ENCODE measurements at regions not wholly inside any gene's neighbourhood (a gene's known extent, or its start where the extent isn't known, plus 50 kb on each side); places are given as distances from the start of the nearest gene placed in this dataset.
A peak's percentile ranks its signal among the peaks of the same experiment; 100 is the strongest.

- Histone ChIP-seq H3K36me3 (no peaks in the 10 kb centered on the region), H3K4me1 (no peaks in the 10 kb centered on the region), H3K9me3 (no peaks in the 10 kb centered on the region), H3K27me3 (no peaks in the 10 kb centered on the region), H3K27ac (no peak overlapping the region), H3K4me3 (no peak overlapping the region)
- WGBS, 2 donors, result 47 to 49% methylated on average over 4 of the region's 4 CpGs
- DNase-seq (no peak), ATAC-seq (no peak), FAIRE-seq (no peak)
- intact Hi-C loops (cut with DNase I), result loop anchor here in 1 of 3 donors (10.0 kb wide), 1 partner anchor 188 kb away; no protein-coding TSS in a partner anchor
- TF ChIP-seq CTCF (IDR thresholded peaks at IDR 0.05), result no peak
Observed at GRCh38 chr18:24546307-24546706, 85.9 kb downstream of the HRH4 start.

- Histone ChIP-seq H3K27me3 (no peaks in the 10 kb centered on the region), H3K27ac (no peak overlapping the region), H3K4me1 (no peaks in the 10 kb centered on the region), H3K4me3 (no peak overlapping the region), H3K36me3 (no peaks in the 10 kb centered on the region), H3K9me3 (no peaks in the 10 kb centered on the region)
- WGBS, 2 donors, result 84 to 92% methylated on average over 4 of the region's 4 CpGs
- TF ChIP-seq CTCF (IDR thresholded peaks at IDR 0.05), result no peak
- FAIRE-seq (no peak), DNase-seq (no peak), ATAC-seq (no peak)
- intact Hi-C loops (cut with DNase I), result loop anchor here in 1 of 3 donors (10.0 kb wide), 1 partner anchor 186 kb away; no protein-coding TSS in a partner anchor
Observed at GRCh38 chr18:24548583-24548982, 88.1 kb downstream of the HRH4 start.

GRCh38 chr18:24552218-24552617, 91.8 kb downstream of the HRH4 start:
- Histone ChIP-seq H3K27ac (no peak overlapping the region), H3K4me1 (no peaks in the 10 kb centered on the region), H3K4me3 (no peak overlapping the region), H3K27me3 (no peaks in the 10 kb centered on the region), H3K36me3 (no peaks in the 10 kb centered on the region), H3K9me3 (no peaks in the 10 kb centered on the region)
- ATAC-seq (peak in 1 of 4 donors; percentile 12), FAIRE-seq (no peak), DNase-seq (no peak)
- 48 to 54% methylated on average over 4 of the region's 4 CpGs for WGBS, 2 donors
- no peak for TF ChIP-seq CTCF (IDR thresholded peaks at IDR 0.05)
- intact Hi-C loops (cut with DNase I), result no loop called here

- intact Hi-C loops (cut with DNase I), result no loop called here
- FAIRE-seq, result no peak
- H3K4me3 ChIP-seq, result no peak overlapping the region
Observed at GRCh38 chr18:24553571-24554285, 93.3 kb downstream of the HRH4 start.

More at GRCh38 chr18:24553571-24554285, 93.3 kb downstream of the HRH4 start:
- no peaks in the 10 kb centered on the region for H3K4me1 ChIP-seq
- H3K27me3 ChIP-seq, result no peaks in the 10 kb centered on the region
- no peak overlapping the region for H3K27ac ChIP-seq
- ATAC-seq (no peak), DNase-seq (no peak)
- no peaks in the 10 kb centered on the region for H3K9me3 ChIP-seq
- WGBS, 2 donors, result 56 to 59% methylated on average over 6 of the region's 6 CpGs
- no peak for TF ChIP-seq CTCF (IDR thresholded peaks at IDR 0.05)
- H3K36me3 ChIP-seq, result no peaks in the 10 kb centered on the region
